HEK293T (cell line): ENCODE measurements at regions not wholly inside any gene's neighbourhood (a gene's known extent, or its start where the extent isn't known, plus 50 kb on each side); places are given as distances from the start of the nearest gene placed in this dataset.

Source experiments
- ARNT ChIP-seq: fragments of 450-650 bp; IDR thresholded peaks from 2 replicates; pipeline ENCODE4 v1.6.1; 2017; ENCODE audit warnings: mild to moderate bottlenecking
- BHLHE40 ChIP-seq: fragments of 450-650 bp; IDR thresholded peaks from 2 replicates; pipeline ENCODE4 v1.6.1; 2016; ENCODE audit warnings: mild to moderate bottlenecking, moderate library complexity, borderline replicate concordance
- CTBP1 ChIP-seq: fragments of 450-650 bp; IDR thresholded peaks from 2 replicates; pipeline ENCODE4 v1.6.1; 2016; ENCODE audit warnings: borderline replicate concordance
- ELF4 ChIP-seq: fragments of 450-650 bp; IDR thresholded peaks from 2 replicates; pipeline ENCODE4 v1.6.1; 2017; ENCODE audit warnings: antibody characterized with exemption
- FOXA1 ChIP-seq: fragments of 450-650 bp; IDR thresholded peaks from 2 replicates; pipeline ENCODE4 v1.6.1; 2016; ENCODE audit warnings: mild to moderate bottlenecking
- FOXM1 ChIP-seq: fragments of 450-650 bp; IDR thresholded peaks from 2 replicates; pipeline ENCODE4 v1.6.1; 2017; ENCODE audit warnings: mild to moderate bottlenecking, borderline replicate concordance
- HDGF ChIP-seq: fragments of 450-650 bp; IDR thresholded peaks from 2 replicates; pipeline ENCODE4 v1.6.1; 2017; ENCODE audit warnings: antibody characterized with exemption, borderline replicate concordance
- L3MBTL2 ChIP-seq: fragments of 450-650 bp; conservative IDR thresholded peaks from 2 replicates; pipeline ENCODE4 v1.6.1; 2016; ENCODE audit warnings: mild to moderate bottlenecking
- LEF1 ChIP-seq: fragments of 450-650 bp; IDR thresholded peaks from 2 replicates; pipeline ENCODE4 v1.6.1; 2017; ENCODE audit warnings: mild to moderate bottlenecking, borderline replicate concordance
- NFRKB ChIP-seq: fragments of 450-650 bp; IDR thresholded peaks from 2 replicates; pipeline ENCODE4 v1.6.1; 2016; ENCODE audit warnings: mild to moderate bottlenecking, moderate library complexity
- SP1 ChIP-seq: fragments of 450-650 bp; IDR thresholded peaks from 2 replicates; pipeline ENCODE4 v1.6.1; 2017
- SUZ12 ChIP-seq: fragments of 450-650 bp; IDR thresholded peaks from 2 replicates; pipeline ENCODE4 v1.6.1; 2016; ENCODE audit warnings: mild to moderate bottlenecking
- TARDBP ChIP-seq: fragments of 450-650 bp; IDR thresholded peaks from 2 replicates; pipeline ENCODE4 v1.6.1; 2016
- TF ChIP-seq, protein P1 (sequence below): fragments of 450-650 bp; IDR thresholded peaks from 2 replicates; pipeline ENCODE4 v1.6.1; 2016

DNA sequence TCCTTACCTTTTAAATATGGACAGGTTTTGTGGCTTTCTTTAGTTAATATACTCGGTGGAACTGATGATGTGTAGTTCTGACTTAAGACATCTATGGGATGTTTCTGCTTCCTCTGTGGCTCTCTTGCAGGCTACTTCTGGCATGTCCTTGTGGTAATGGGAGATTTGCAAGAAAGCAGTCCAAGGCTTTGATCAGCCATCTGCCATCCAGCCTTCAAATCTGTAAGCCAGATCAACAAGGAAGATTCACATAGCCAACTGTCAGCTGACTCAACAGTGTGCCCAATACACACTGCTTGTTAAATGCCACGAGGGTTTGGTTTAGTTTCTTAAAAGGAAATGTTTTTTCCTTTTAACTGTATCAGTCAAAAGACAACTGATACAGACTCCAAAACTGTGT is 722.2 kb upstream of the CHRM3 start:
- TF ChIP-seq ELF4: no peak
- no peak for TF ChIP-seq NFRKB
- no peak for TF ChIP-seq BHLHE40
- TF ChIP-seq FOXM1: no peak
- no peak for TF ChIP-seq L3MBTL2
- TF ChIP-seq FOXA1: no peak
- no peak for TF ChIP-seq TARDBP
- TF ChIP-seq ARNT: no peak
- no peak for TF ChIP-seq SP1
- TF ChIP-seq, protein P1, sequence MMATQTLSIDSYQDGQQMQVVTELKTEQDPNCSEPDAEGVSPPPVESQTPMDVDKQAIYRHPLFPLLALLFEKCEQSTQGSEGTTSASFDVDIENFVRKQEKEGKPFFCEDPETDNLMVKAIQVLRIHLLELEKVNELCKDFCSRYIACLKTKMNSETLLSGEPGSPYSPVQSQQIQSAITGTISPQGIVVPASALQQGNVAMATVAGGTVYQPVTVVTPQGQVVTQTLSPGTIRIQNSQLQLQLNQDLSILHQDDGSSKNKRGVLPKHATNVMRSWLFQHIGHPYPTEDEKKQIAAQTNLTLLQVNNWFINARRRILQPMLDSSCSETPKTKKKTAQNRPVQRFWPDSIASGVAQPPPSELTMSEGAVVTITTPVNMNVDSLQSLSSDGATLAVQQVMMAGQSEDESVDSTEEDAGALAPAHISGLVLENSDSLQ: no peak
- no peak for TF ChIP-seq LEF1
- TF ChIP-seq HDGF: no peak
- no peak for TF ChIP-seq SUZ12
- no peak for TF ChIP-seq CTBP1
